HUES48 (cell line): ENCODE measurements at regions not wholly inside any gene's neighbourhood (a gene's known extent, or its start where the extent isn't known, plus 50 kb on each side); places are given as distances from the start of the nearest gene placed in this dataset.

Source experiments
- H3K27ac ChIP-seq: one replicate; pipeline ENCODE4 v1.7.0; 2013; ENCODE audit warnings: low read depth, low read length, inconsistent platforms
- H3K27me3 ChIP-seq: 2 replicates; pipeline ENCODE4 v1.6.1; 2013; ENCODE audit warnings: mild to moderate bottlenecking, low read length; ENCODE audit not compliant: control insufficient read depth, insufficient read depth
- H3K36me3 ChIP-seq: 2 replicates; pipeline ENCODE4 v1.6.1; 2013; ENCODE audit warnings: low read length; ENCODE audit not compliant: control insufficient read depth, insufficient read depth
- H3K4me1 ChIP-seq: 2 replicates; pipeline ENCODE4 v1.6.1; 2013; ENCODE audit warnings: mild to moderate bottlenecking, low read length; ENCODE audit not compliant: control insufficient read depth, insufficient read depth
- H3K4me3 ChIP-seq: 2 replicates; pipeline ENCODE4 v1.5.1; 2013; ENCODE audit warnings: mild to moderate bottlenecking, low read depth, low read length
- H3K9ac ChIP-seq: 2 replicates; pipeline ENCODE4 v1.6.1; 2013; ENCODE audit warnings: mild to moderate bottlenecking, low read depth, low read length, moderate library complexity
- H3K9me3 ChIP-seq: 2 replicates; pipeline ENCODE4 v1.6.1; 2013; ENCODE audit warnings: low read length; ENCODE audit not compliant: control insufficient read depth, insufficient read depth

DNA sequence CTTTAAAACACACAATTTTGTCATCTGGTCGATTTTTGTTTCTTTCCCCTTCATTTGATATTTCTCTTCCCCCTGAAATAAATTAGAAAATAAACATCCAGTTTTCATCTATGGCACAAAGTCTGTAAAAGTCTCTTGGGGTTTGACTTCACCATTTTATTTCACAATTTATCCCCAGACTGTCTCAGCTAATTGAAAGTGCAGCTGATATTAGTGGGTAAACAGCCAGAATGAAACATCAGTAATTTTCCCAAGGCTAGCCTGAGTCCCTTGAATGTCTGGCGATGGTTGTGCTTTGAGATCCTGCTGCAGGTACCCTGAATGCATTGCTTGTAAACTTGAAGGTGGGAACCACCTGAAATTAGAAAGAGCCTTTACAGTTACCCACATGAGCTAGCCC, 60.6 kb upstream of the NEBL start:
- Histone ChIP-seq H3K27me3 (no peaks in the 10 kb centered on the region), H3K4me1 (peaks cover 6% of the 10 kb centered on the region; the same call in 1 of the 2 replicates), H3K9me3 (peaks cover 14% of the 10 kb centered on the region), H3K9ac (no peak overlapping the region), H3K36me3 (no peaks in the 10 kb centered on the region), H3K4me3 (no peak overlapping the region), H3K27ac (no peak overlapping the region)

DNA sequence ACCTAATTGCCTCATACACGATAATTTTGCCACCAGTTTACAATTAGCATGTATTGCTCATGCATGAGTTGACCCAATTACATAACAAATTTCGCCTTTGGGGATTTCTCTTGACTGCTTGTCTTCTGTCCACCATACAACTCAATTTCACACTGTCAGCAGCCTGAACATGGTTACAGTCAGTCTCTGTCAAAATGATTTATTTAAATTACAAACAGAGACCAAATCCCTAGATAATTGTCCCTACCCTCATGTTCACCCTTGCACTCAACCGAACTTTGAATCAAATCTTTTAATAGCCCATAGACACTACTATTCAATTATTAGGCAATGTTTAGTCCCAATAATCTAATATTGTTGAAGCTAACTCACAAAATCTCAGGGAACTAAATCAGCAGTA, 59.7 kb upstream of the NEBL start:
- Histone ChIP-seq H3K36me3 (no peaks in the 10 kb centered on the region), H3K4me1 (peaks cover 4% of the 10 kb centered on the region; the same call in 1 of the 2 replicates), H3K4me3 (no peak overlapping the region), H3K9ac (no peak overlapping the region), H3K27ac (no peak overlapping the region), H3K27me3 (no peaks in the 10 kb centered on the region), H3K9me3 (peaks cover 14% of the 10 kb centered on the region)

DNA sequence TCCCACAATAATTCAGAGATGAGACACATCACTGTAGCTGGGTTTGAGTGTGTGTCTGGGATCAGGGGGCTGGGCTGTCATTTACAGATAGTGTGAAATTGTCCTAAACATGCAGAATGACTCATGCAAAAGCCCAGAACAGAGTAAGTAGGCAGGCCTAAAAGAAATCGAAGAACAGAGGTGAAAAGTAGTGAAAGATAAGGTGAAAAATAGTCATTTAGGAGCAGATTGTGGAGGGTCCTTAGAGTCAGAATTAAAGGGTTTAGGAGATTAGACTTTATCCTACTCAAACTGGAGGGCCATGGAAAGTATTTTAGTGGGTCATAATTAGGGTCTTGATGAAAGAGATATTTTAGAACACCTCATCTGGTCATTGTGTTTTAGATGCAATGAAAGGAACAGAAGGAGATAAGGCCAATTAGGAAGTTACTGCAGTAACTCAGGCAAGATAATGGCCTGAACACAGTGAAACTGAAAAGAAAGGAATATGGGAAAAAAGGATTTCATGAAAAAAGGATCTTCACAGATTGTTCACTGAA, 58.3 kb upstream of the NEBL start:
- no peak overlapping the region for H3K4me3 ChIP-seq
- H3K4me1 ChIP-seq: peaks cover 8% of the 10 kb centered on the region; the same call in 1 of the 2 replicates
- H3K27me3 ChIP-seq: no peaks in the 10 kb centered on the region

DNA sequence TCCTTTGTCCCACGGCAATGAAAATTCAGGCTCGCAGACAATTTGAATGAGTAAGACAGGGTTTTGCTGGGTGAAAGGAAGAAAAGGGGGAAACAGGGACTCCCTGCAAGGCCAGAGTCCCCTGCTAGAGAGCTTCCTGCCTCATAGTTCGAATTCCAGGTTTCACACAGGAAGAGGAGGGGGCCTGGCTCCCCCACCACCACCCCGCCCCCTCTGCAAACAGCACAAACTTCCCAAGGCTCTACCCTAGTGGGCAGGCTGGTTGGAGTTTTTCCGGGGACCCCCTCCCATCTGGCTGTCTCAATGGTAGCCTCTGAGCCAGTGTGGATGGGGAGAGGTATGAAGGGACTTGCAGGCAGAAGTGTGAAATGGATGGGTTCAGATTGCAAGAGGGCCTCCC, 57.4 kb upstream of the NEBL start:
- peak overlapping the region; percentile 14 for H3K27ac ChIP-seq
- H3K4me1 ChIP-seq: peaks cover 10% of the 10 kb centered on the region; the same call in 1 of the 2 replicates
- no peak overlapping the region for H3K9ac ChIP-seq
- H3K9me3 ChIP-seq: peaks cover 14% of the 10 kb centered on the region
- no peaks in the 10 kb centered on the region for H3K27me3 ChIP-seq
- H3K4me3 ChIP-seq: no peak overlapping the region
- H3K36me3 ChIP-seq: no peaks in the 10 kb centered on the region

More for the DNA sequence above, 58.3 kb upstream of the NEBL start:
- Histone ChIP-seq H3K9ac (no peak overlapping the region), H3K9me3 (peaks cover 14% of the 10 kb centered on the region), H3K27ac (no peak overlapping the region), H3K36me3 (no peaks in the 10 kb centered on the region)

DNA sequence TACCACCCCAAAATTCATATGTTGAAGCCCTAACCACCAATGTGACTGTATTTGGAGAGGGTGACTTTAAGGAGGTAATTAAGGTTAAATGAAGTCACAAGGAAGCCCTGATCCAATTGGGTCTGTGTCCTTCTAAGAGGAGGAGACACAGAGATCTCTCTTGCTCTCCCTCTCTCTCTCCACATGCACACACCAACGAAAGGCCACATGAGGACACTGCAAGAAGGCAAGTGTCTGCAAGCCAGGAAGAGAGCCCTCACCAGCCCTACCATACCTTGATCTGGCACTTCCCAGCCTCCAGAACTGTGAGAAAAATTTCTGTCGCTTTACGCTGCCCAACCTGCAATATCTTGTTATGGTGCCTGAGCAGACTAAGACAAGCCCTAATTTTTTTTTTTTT, 56.0 kb upstream of the NEBL start:
- no peaks in the 10 kb centered on the region for H3K36me3 ChIP-seq
- no peaks in the 10 kb centered on the region for H3K27me3 ChIP-seq
- H3K27ac ChIP-seq: no peak overlapping the region
- peaks cover 14% of the 10 kb centered on the region for H3K9me3 ChIP-seq
- H3K4me3 ChIP-seq: no peak overlapping the region; the same call in 1 of the 2 replicates
- no peak overlapping the region for H3K9ac ChIP-seq
- H3K4me1 ChIP-seq: peaks cover 23% of the 10 kb centered on the region

DNA sequence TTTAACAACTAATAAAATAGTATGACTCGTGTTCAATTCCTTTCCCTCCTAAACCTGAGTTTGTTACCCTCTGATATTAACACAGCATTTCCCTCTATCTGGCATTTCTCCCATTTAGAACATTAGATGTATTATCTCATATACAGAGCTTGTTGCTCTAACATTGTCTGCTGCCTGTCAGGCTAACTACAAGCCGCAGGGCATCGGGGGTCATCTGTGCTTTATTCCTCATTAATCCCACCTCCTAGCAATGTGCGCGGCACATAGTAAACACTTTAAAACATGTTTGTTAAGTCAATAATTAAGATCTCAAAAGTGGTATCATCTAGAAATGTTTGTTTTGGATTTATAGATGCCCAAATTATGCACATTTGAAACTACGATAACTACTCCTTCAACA, 52.9 kb upstream of the NEBL start:
- Histone ChIP-seq H3K4me3 (no peak overlapping the region), H3K27me3 (no peaks in the 10 kb centered on the region), H3K27ac (no peak overlapping the region), H3K4me1 (peaks cover 23% of the 10 kb centered on the region), H3K36me3 (no peaks in the 10 kb centered on the region), H3K9ac (no peak overlapping the region), H3K9me3 (peaks cover 10% of the 10 kb centered on the region)

DNA sequence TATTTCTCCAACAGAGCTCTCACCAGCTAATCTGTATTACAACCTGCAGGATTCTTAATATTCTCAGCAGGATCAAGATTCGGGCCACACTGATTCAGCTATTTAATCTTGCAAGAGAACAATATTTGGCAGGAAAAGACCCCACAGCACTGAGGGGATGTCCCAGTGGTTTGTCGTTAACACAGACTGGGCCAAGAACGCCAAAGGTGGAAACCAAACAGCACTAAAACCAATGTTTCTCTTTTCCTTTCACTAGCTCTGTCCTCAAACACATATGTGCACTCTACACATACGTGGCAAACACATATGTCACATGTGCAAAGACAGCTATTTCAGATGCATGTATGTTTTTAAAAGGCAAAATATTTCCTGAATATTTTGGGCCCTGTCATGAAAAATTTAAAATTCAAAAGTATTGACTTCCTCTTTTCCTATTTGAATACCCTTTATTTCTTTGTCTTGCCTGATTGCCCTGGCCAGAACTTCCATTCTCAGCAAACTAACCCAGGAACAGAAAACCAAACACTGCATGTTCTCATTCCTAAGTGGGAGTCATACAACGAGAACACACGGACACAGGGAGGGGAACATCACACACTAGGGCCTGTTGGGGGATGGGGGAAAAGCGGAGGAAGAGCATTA, 51.7 kb upstream of the NEBL start:
- Histone ChIP-seq H3K9me3 (no peaks in the 10 kb centered on the region), H3K4me1 (peaks cover 23% of the 10 kb centered on the region), H3K9ac (no peak overlapping the region), H3K27me3 (no peaks in the 10 kb centered on the region), H3K27ac (peak overlapping the region; percentile 7), H3K36me3 (no peaks in the 10 kb centered on the region), H3K4me3 (no peak overlapping the region)
